Osteocyte (in vitro differentiated cells): ENCODE measurements at regions not wholly inside any gene's neighbourhood (a gene's known extent, or its start where the extent isn't known, plus 50 kb on each side); places are given as distances from the start of the nearest gene placed in this dataset.

Experiments used
- DNase-seq: peaks from one replicate; pipeline ENCODE4 v3.0.0; 2021; ENCODE audit warnings: mixed read lengths; ENCODE audit not compliant: unreplicated experiment; ENCODE audit errors: extremely low spot score
- H3K27ac Mint-ChIP-seq: one replicate; pipeline ENCODE4 v1.8.0; 2021; ENCODE audit warnings: mild to moderate bottlenecking, mixed read lengths; ENCODE audit not compliant: unreplicated experiment
- H3K27me3 Mint-ChIP-seq: one replicate; pipeline ENCODE4 v1.8.0; 2021; ENCODE audit warnings: mixed read lengths; ENCODE audit not compliant: unreplicated experiment
- H3K36me3 Mint-ChIP-seq: one replicate; pipeline ENCODE4 v1.8.0; 2021; ENCODE audit warnings: mixed read lengths; ENCODE audit not compliant: unreplicated experiment
- H3K4me1 Mint-ChIP-seq: one replicate; pipeline ENCODE4 v1.8.0; 2021; ENCODE audit warnings: mixed read lengths; ENCODE audit not compliant: unreplicated experiment
- H3K4me3 Mint-ChIP-seq: one replicate; pipeline ENCODE4 v1.8.0; 2021; ENCODE audit warnings: mild to moderate bottlenecking, moderate library complexity, mixed read lengths; ENCODE audit not compliant: unreplicated experiment
- H3K9me3 Mint-ChIP-seq: one replicate; pipeline ENCODE4 v1.8.0; 2021; ENCODE audit warnings: mixed read lengths; ENCODE audit not compliant: unreplicated experiment
- TF ChIP-seq, protein P1 (sequence below): fragments of 200-600 bp; sonication (generic); IDR thresholded peaks from 2 replicates; pipeline ENCODE4 v1.5.0; 2021; ENCODE audit warnings: antibody characterized with exemption, mild to moderate bottlenecking, moderate library complexity

GRCh38 chr20:40525351-40525750 lies 163.7 kb downstream of the MAFB start:
- H3K36me3 Mint-ChIP-seq = no peaks in the 10 kb centered on the region
- no peak overlapping the region for H3K4me3 Mint-ChIP-seq
- TF ChIP-seq, protein P1, sequence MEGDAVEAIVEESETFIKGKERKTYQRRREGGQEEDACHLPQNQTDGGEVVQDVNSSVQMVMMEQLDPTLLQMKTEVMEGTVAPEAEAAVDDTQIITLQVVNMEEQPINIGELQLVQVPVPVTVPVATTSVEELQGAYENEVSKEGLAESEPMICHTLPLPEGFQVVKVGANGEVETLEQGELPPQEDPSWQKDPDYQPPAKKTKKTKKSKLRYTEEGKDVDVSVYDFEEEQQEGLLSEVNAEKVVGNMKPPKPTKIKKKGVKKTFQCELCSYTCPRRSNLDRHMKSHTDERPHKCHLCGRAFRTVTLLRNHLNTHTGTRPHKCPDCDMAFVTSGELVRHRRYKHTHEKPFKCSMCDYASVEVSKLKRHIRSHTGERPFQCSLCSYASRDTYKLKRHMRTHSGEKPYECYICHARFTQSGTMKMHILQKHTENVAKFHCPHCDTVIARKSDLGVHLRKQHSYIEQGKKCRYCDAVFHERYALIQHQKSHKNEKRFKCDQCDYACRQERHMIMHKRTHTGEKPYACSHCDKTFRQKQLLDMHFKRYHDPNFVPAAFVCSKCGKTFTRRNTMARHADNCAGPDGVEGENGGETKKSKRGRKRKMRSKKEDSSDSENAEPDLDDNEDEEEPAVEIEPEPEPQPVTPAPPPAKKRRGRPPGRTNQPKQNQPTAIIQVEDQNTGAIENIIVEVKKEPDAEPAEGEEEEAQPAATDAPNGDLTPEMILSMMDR = no peak
- peaks cover 8% of the 10 kb centered on the region for H3K4me1 Mint-ChIP-seq
- H3K9me3 Mint-ChIP-seq = peaks cover 3% of the 10 kb centered on the region
- no peak overlapping the region for H3K27ac Mint-ChIP-seq
- H3K27me3 Mint-ChIP-seq = peaks cover 9% of the 10 kb centered on the region
- no peak for DNase-seq

- Mint-ChIP-seq H3K4me3 (no peak overlapping the region), H3K27ac (no peak overlapping the region), H3K27me3 (peaks cover 13% of the 10 kb centered on the region), H3K4me1 (peaks cover 8% of the 10 kb centered on the region), H3K9me3 (no peaks in the 10 kb centered on the region), H3K36me3 (no peaks in the 10 kb centered on the region)
- TF ChIP-seq, protein P1 = no peak
- DNase-seq = no peak
Measured at GRCh38 chr20:40524071-40524470, 165.0 kb downstream of the MAFB start.

GRCh38 chr20:40522405-40522804 lies 166.6 kb downstream of the MAFB start:
- peaks cover 8% of the 10 kb centered on the region for H3K4me1 Mint-ChIP-seq
- no peak overlapping the region for H3K27ac Mint-ChIP-seq
- H3K36me3 Mint-ChIP-seq = no peaks in the 10 kb centered on the region
- H3K27me3 Mint-ChIP-seq = peaks cover 28% of the 10 kb centered on the region
- no peak overlapping the region for H3K4me3 Mint-ChIP-seq
- no peak for DNase-seq
- no peaks in the 10 kb centered on the region for H3K9me3 Mint-ChIP-seq
- TF ChIP-seq, protein P1 = no peak

DNA sequence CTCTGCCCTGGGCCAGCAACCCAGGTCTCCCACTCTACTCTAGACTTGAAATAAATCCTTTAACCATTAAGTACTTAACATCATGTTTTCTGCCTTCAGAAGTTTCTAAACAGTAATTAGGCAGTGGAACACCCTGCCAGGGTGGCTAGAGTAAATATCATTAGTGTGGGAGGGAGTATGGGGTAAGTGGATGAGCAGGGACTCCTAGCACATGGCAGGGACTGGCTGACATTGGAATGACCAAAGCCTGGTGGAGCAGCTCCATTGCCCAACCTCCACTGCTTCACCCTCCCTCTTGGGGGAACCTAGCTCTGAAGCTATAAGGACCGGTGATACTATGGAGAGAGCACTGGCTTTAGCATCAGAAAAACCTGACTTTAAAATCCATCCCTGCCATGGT lies 167.1 kb downstream of the MAFB start:
- Mint-ChIP-seq H3K4me3 (no peak overlapping the region), H3K36me3 (no peaks in the 10 kb centered on the region), H3K27ac (no peak overlapping the region), H3K27me3 (peaks cover 28% of the 10 kb centered on the region), H3K4me1 (peaks cover 8% of the 10 kb centered on the region), H3K9me3 (no peaks in the 10 kb centered on the region)
- DNase-seq = no peak
- TF ChIP-seq, protein P1 = no peak

- DNase-seq = no peak
- Mint-ChIP-seq H3K27me3 (peaks cover 36% of the 10 kb centered on the region), H3K4me1 (no peaks in the 10 kb centered on the region), H3K27ac (no peak overlapping the region), H3K36me3 (no peaks in the 10 kb centered on the region), H3K4me3 (no peak overlapping the region), H3K9me3 (no peaks in the 10 kb centered on the region)
- TF ChIP-seq, protein P1 = no peak
Measured at GRCh38 chr20:40519918-40520317, 169.1 kb downstream of the MAFB start.
